Natural killer cell (primary cell): ENCODE measurements at regions not wholly inside any gene's neighbourhood (a gene's known extent, or its start where the extent isn't known, plus 50 kb on each side); places are given as distances from the start of the nearest gene placed in this dataset.
"Not testable (repeated sequence)": the region's sequence is repeated elsewhere in the genome, so short reads cannot be mapped to it uniquely, and the experiment has no call there.

Experiments used
- ATAC-seq, 3 donors: fragments of 150-1000 bp in 2 of 3; fragments of 200-7000 bp in 1 of 3; cut with Tn5 transposase; 1 replicate in 1 of 3; 2 replicates in 2 of 3; pipeline ENCODE4 v1.10.0; 2021; ENCODE audit warnings: mild to moderate bottlenecking in 2 of 3, moderate library complexity in 2 of 3
- DNase-seq, 2 donors: peaks; one replicate each; pipeline versions ENCODE4 v3.0.0 to v3.0.0-alpha.2; 2013 to 2021; ENCODE audit warnings: mixed read lengths in 1 of 2
- H3K27ac ChIP-seq: one replicate; pipeline ENCODE4 v1.5.1; 2013; ENCODE audit warnings: mild to moderate bottlenecking, low read length
- H3K27me3 ChIP-seq: one replicate; pipeline ENCODE4 v1.6.1; 2013; ENCODE audit warnings: low read length; ENCODE audit not compliant: control insufficient read depth, insufficient read depth
- H3K36me3 ChIP-seq: one replicate; pipeline ENCODE4 v1.6.1; 2013; ENCODE audit warnings: low read length; ENCODE audit not compliant: control insufficient read depth, insufficient read depth
- H3K4me1 ChIP-seq: one replicate; pipeline ENCODE4 v1.6.1; 2013; ENCODE audit warnings: low read length; ENCODE audit not compliant: control insufficient read depth, insufficient read depth
- H3K4me3 ChIP-seq: one replicate; pipeline ENCODE4 v1.5.1; 2013; ENCODE audit warnings: low read length
- H3K9me3 ChIP-seq: one replicate; pipeline ENCODE4 v1.6.1; 2013; ENCODE audit warnings: low read length; ENCODE audit not compliant: control insufficient read depth, insufficient read depth
- H3K27ac Mint-ChIP-seq, 2 donors: one replicate each; pipeline ENCODE4 v1.8.0; 2022; ENCODE audit warnings: mild to moderate bottlenecking in 2 of 2, mixed read lengths in 2 of 2, moderate library complexity in 1 of 2
- H3K27me3 Mint-ChIP-seq, 2 donors: one replicate each; pipeline ENCODE4 v1.8.0; 2022; ENCODE audit warnings: low read depth in 2 of 2, mixed read lengths in 2 of 2
- H3K36me3 Mint-ChIP-seq: one replicate; pipeline ENCODE4 v1.8.0; 2022; ENCODE audit warnings: mixed read lengths
- H3K4me1 Mint-ChIP-seq, 2 donors: one replicate each; pipeline ENCODE4 v1.8.0; 2022; ENCODE audit warnings: mixed read lengths in 2 of 2
- H3K4me3 Mint-ChIP-seq: one replicate; pipeline ENCODE4 v1.8.0; 2022; ENCODE audit warnings: mild to moderate bottlenecking, moderate library complexity, mixed read lengths
- H3K9me3 Mint-ChIP-seq, 2 donors: one replicate each; pipeline ENCODE4 v1.8.0; 2022; ENCODE audit warnings: mixed read lengths in 2 of 2
- WGBS: methylation state at CpG from one replicate; pipeline ENCODE4 v1.1.7; 2013; ENCODE audit warnings: missing lambda C conversion rate; ENCODE audit not compliant: insufficient coverage; 5-methylcytosine and 5-hydroxymethylcytosine counted together
- intact Hi-C: fragments of 100-400 bp; cut with micrococcal nuclease; formaldehyde crosslinking; loops from one replicate; pipeline ENCODE4 v1.14.2; 2022
- TF ChIP-seq, protein P1 (sequence below): fragments of 200-600 bp; IDR thresholded peaks from one replicate; pipeline ENCODE4 v1.8.0; 2022; ENCODE audit warnings: antibody characterized with exemption

DNA sequence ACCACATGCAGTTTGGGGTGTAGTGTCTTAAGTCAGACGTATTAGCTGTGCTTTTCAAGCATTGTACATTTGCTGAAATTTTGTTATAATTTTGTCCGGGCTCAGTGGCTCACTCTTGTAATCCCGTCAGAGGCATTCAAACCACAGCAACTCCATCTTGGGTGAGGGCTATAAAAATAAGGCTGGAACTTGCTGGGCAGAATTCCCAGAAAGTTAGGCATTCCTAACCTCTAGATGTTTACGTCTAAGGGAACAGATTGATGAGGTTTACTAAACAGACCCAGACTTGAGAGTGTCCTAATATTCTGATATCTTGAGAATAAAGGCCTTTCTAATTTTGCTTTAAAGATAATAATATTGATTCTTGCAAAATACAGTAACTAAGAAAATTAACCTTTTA is 957.8 kb downstream of the NXPH1 start:
- H3K9me3 Mint-ChIP-seq, result peaks cover 15 to 16% of the 10 kb centered on the region in 2 donors
- Histone ChIP-seq H3K9me3 (peaks cover 20% of the 10 kb centered on the region), H3K27ac (no peak overlapping the region), H3K27me3 (no peaks in the 10 kb centered on the region), H3K4me1 (no peaks in the 10 kb centered on the region), H3K4me3 (no peak overlapping the region), H3K36me3 (no peaks in the 10 kb centered on the region)
- intact Hi-C loops, result no loop called here
- H3K4me1 Mint-ChIP-seq, result no peaks in the 10 kb centered on the region
- H3K27ac Mint-ChIP-seq, result no peak overlapping the region
- no peaks in the 10 kb centered on the region for H3K27me3 Mint-ChIP-seq
- TF ChIP-seq, protein P1, sequence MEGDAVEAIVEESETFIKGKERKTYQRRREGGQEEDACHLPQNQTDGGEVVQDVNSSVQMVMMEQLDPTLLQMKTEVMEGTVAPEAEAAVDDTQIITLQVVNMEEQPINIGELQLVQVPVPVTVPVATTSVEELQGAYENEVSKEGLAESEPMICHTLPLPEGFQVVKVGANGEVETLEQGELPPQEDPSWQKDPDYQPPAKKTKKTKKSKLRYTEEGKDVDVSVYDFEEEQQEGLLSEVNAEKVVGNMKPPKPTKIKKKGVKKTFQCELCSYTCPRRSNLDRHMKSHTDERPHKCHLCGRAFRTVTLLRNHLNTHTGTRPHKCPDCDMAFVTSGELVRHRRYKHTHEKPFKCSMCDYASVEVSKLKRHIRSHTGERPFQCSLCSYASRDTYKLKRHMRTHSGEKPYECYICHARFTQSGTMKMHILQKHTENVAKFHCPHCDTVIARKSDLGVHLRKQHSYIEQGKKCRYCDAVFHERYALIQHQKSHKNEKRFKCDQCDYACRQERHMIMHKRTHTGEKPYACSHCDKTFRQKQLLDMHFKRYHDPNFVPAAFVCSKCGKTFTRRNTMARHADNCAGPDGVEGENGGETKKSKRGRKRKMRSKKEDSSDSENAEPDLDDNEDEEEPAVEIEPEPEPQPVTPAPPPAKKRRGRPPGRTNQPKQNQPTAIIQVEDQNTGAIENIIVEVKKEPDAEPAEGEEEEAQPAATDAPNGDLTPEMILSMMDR, result no peak
- WGBS, result 88% methylated on average over 4 of the region's 4 CpGs
- H3K4me3 Mint-ChIP-seq, result no peak overlapping the region
- ATAC-seq (no peak), DNase-seq (no peak)
- peaks cover 13% of the 10 kb centered on the region for H3K36me3 Mint-ChIP-seq

DNA sequence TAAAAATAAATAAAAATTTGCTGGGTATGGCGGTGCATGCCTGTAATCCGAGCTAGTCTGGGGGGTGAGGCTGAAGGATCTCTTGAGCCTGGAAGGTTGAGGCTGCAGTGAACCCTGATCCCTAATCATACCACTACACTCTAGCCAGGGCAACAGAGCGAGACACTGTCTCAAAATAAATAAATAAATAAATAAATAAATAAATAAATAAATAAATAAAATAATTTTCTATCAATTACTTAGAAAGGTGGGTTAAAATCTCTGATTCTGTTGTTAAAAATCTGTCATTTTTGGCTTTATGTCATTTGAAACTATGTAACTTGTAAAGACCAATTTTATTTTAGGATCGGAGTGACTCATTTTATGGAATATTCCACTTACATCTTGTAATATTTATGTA is 958.6 kb downstream of the NXPH1 start:
- WGBS, result no CpG with 5 or more reads among the region's 4 CpGs
- intact Hi-C loops, result no loop called here
- no peak for ATAC-seq

DNA sequence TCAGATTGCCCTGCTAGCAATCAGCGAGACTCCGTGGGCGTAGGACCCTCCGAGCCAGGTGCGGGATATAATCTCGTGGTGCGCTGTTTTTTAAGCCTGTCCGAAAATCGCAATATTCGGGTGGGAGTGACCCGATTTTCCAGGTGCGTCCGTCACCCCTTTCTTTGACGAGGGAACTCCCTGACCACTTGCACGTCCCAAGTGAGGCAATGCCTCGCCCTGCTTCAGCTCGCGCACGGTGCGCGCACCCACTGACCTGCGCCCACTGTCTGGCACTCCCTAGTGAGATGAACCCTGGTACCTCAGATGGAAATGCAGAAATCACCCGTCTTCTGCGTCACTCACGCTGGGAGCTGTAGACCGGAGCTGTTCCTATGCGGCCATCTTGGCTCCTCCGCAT is 971.0 kb downstream of the NXPH1 start:
- H3K4me1 ChIP-seq, H3K27ac Mint-ChIP-seq, H3K27me3 Mint-ChIP-seq, H3K4me3 ChIP-seq, intact Hi-C loops, ATAC-seq, H3K4me1 Mint-ChIP-seq, H3K27me3 ChIP-seq, H3K27ac ChIP-seq, H3K4me3 Mint-ChIP-seq, H3K36me3 ChIP-seq, DNase-seq, H3K9me3 ChIP-seq, H3K36me3 Mint-ChIP-seq: not testable (repeated sequence)
- peaks cover 8 to 13% of the 10 kb centered on the region in 2 donors for H3K9me3 Mint-ChIP-seq
- 95% methylated on average over 26 of the region's 28 CpGs for WGBS

More for the DNA sequence above, 958.6 kb downstream of the NXPH1 start:
- peaks cover 11% of the 10 kb centered on the region in 2 donors for H3K9me3 Mint-ChIP-seq
- no peaks in the 10 kb centered on the region for H3K4me1 Mint-ChIP-seq
- H3K27me3 Mint-ChIP-seq, result no peaks in the 10 kb centered on the region
- Histone ChIP-seq H3K4me1 (no peaks in the 10 kb centered on the region), H3K4me3 (no peak overlapping the region), H3K9me3 (peaks cover 20% of the 10 kb centered on the region), H3K27ac (no peak overlapping the region), H3K36me3 (no peaks in the 10 kb centered on the region), H3K27me3 (no peaks in the 10 kb centered on the region)
- no peak overlapping the region for H3K4me3 Mint-ChIP-seq
- TF ChIP-seq, protein P1, result no peak
- peaks cover 7% of the 10 kb centered on the region for H3K36me3 Mint-ChIP-seq
- no peak overlapping the region for H3K27ac Mint-ChIP-seq
- no peak for DNase-seq

DNA sequence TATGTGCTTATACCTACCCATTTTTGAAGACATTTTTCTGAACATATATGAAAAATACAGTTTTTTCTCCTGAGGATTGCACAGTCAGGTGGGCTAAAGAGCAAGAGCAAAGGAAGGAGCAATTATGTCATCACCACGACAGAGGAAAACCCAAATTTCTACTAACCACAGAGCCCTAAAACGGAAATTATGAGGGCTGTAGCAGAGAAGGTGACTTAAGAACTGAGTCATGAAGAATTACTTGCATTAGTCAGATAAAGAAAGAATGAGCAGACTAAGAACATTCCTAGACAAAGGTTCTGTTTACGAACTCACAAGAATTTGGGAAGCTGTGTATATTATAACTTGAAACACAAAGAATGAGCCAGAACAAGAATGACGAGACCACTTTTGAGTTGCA is 974.4 kb downstream of the NXPH1 start:
- Mint-ChIP-seq H3K36me3 (no peaks in the 10 kb centered on the region), H3K4me3 (no peak overlapping the region), H3K4me1 (no peaks in the 10 kb centered on the region), H3K27ac (no peak overlapping the region), H3K27me3 (no peaks in the 10 kb centered on the region), H3K9me3 (peaks cover 6 to 12% of the 10 kb centered on the region in 2 donors)
- Histone ChIP-seq H3K4me1 (no peaks in the 10 kb centered on the region), H3K27me3 (no peaks in the 10 kb centered on the region), H3K4me3 (no peak overlapping the region), H3K27ac (no peak overlapping the region), H3K36me3 (no peaks in the 10 kb centered on the region), H3K9me3 (no peaks in the 10 kb centered on the region)
- DNase-seq, result no peak
- 89% methylated on average over 1 of the region's 4 CpGs for WGBS
- ATAC-seq, result no peak
- intact Hi-C loops, result no loop called here
- TF ChIP-seq, protein P1, result no peak
